ENCODE measurements at regions not wholly inside any gene's neighbourhood (a gene's known extent, or its start where the extent isn't known, plus 50 kb on each side); places are given as distances from the start of the nearest gene placed in this dataset.
"Not testable (repeated sequence)": the region's sequence is repeated elsewhere in the genome, so short reads cannot be mapped to it uniquely, and the experiment has no call there.

- DNase-seq = not testable (repeated sequence)
These were observed 741.2 kb upstream of the ZNF608 start for GRCh38 chr5:125487652-125488051.

- DNase-seq = no peak
These were observed 742.7 kb upstream of the ZNF608 start for GRCh38 chr5:125489146-125489545.

- DNase-seq = no peak
These were observed 745.6 kb upstream of the ZNF608 start for GRCh38 chr5:125491986-125492492.

- DNase-seq = no peak
These were observed 746.5 kb upstream of the ZNF608 start for GRCh38 chr5:125492977-125493376.

GRCh38 chr5:125496393-125496792 is 750.0 kb upstream of the ZNF608 start:
- DNase-seq = no peak

- DNase-seq = no peak
These were observed 751.2 kb upstream of the ZNF608 start for GRCh38 chr5:125497651-125498050.

GRCh38 chr5:125499636-125500332 is 753.3 kb upstream of the ZNF608 start:
- DNase-seq = no peak

GRCh38 chr5:125501396-125501795 is 755.0 kb upstream of the ZNF608 start:
- no peak for DNase-seq

- no peak for DNase-seq
These were observed 757.5 kb upstream of the ZNF608 start for GRCh38 chr5:125503946-125504345.

- DNase-seq = no peak
These were observed 758.7 kb upstream of the ZNF608 start for GRCh38 chr5:125505115-125505514.

GRCh38 chr5:125506124-125506523 is 759.7 kb upstream of the ZNF608 start:
- DNase-seq = no peak

GRCh38 chr5:125508225-125508624 is 761.8 kb upstream of the ZNF608 start:
- no peak for DNase-seq

- DNase-seq = no peak
These were observed 764.2 kb upstream of the ZNF608 start for GRCh38 chr5:125510651-125511050.

GRCh38 chr5:125517973-125518550 is 771.6 kb upstream of the ZNF608 start:
- DNase-seq = no peak

- DNase-seq = no peak
These were observed 774.9 kb upstream of the ZNF608 start for GRCh38 chr5:125521289-125521688.

- no peak for DNase-seq
These were observed 778.9 kb upstream of the ZNF608 start for GRCh38 chr5:125525356-125525755.

GRCh38 chr5:125526966-125527365 is 780.5 kb upstream of the ZNF608 start:
- DNase-seq = no peak

GRCh38 chr5:125528881-125529280 is 782.4 kb upstream of the ZNF608 start:
- DNase-seq = no peak

GRCh38 chr5:125530833-125531615 is 784.6 kb upstream of the ZNF608 start:
- no peak for DNase-seq

GRCh38 chr5:125536095-125536494 is 789.7 kb upstream of the ZNF608 start:
- no peak for DNase-seq

- no peak for DNase-seq
These were observed 790.1 kb upstream of the ZNF608 start for GRCh38 chr5:125536582-125536981.

GRCh38 chr5:125537661-125538060 is 791.2 kb upstream of the ZNF608 start:
- no peak for DNase-seq

- no peak for DNase-seq
These were observed 792.0 kb upstream of the ZNF608 start for GRCh38 chr5:125538469-125538868.

GRCh38 chr5:125541085-125541484 is 794.6 kb upstream of the ZNF608 start:
- no peak for DNase-seq

Measured in DMS79 (cell line).